HepG2 (cell line): ENCODE measurements at regions not wholly inside any gene's neighbourhood (a gene's known extent, or its start where the extent isn't known, plus 50 kb on each side); places are given as distances from the start of the nearest gene placed in this dataset.

Experiments used
- ATAC-seq: fragments of 200-7000 bp; cut with Tn5 transposase; 3 replicates; pipeline ENCODE4 v1.9.1; 2020; ENCODE audit warnings: mild to moderate bottlenecking, moderate library complexity
- BruUV-seq: library from RNA; stranded (reverse); fragments of 400-500 nt; replicated peaks from 2 replicates; lab custom pipeline; 2021; lab: Mats Ljungman, UMichigan
- CTCF ChIA-PET: fragments of 300-600 bp; formaldehyde crosslinking; extraction: SDS; loops from one replicate; lab custom pipeline; 2021; ENCODE audit warnings: low total read pairs, inconsistent platforms, low intra/inter-chr PET ratio; lab: Yijun Ruan, JAX
- POLR2A ChIA-PET: fragments of 350-600 bp; sonication (Branson Sonifier 250); formaldehyde crosslinking; loops from one replicate; lab custom pipeline; 2020; ENCODE audit warnings: antibody characterized with exemption, inconsistent platforms; lab: Yijun Ruan, JAX
- DNase-seq: peaks from one replicate; pipeline ENCODE4 v3.0.0-alpha.2; 2015; ENCODE audit warnings: low spot score
- FAIRE-seq: peaks from 3 replicates; lab custom pipeline; 2011; peaks lifted over from hg19 to GRCh38; lab: Jason Lieb, UNC
- H2AFZ ChIP-seq: one replicate; pipeline ENCODE4 v1.6.1; 2011; ENCODE audit warnings: low read length, inconsistent platforms
- H3K27ac ChIP-seq: fragments of 300-600 bp; 3 replicates; pipeline ENCODE4 v1.8.0; 2011; ENCODE audit warnings: mixed run types, mild to moderate bottlenecking, mixed read lengths, low read length, inconsistent platforms; ENCODE audit not compliant: insufficient read depth; ENCODE audit errors: extremely low read length
- H3K27me3 ChIP-seq, 2 experiments: fragments of 200-600 bp in 1 of 2; 2 replicates in 1 of 2; 3 replicates in 1 of 2; pipeline versions ENCODE4 v1.6.0 to v1.8.0; 2011; ENCODE audit warnings: low read length in 2 of 2, mild to moderate bottlenecking in 2 of 2, moderate library complexity in 2 of 2, inconsistent platforms in 1 of 2; ENCODE audit not compliant: insufficient read depth in 2 of 2, control insufficient read depth in 1 of 2
- H3K36me3 ChIP-seq, 2 experiments: fragments of 200-600 bp in 1 of 2; replicated peaks in 1 of 2; 2 replicates in 1 of 2; 3 replicates in 1 of 2; pipeline versions ENCODE4 v1.5.1 to v1.8.0; 2011; ENCODE audit warnings: low read length in 2 of 2, inconsistent platforms in 1 of 2; ENCODE audit not compliant: insufficient read depth in 2 of 2, control insufficient read depth in 1 of 2
- H3K4me1 ChIP-seq: 2 replicates; pipeline ENCODE4 v1.5.1; 2012; ENCODE audit warnings: low read length, inconsistent platforms; ENCODE audit not compliant: insufficient read depth
- H3K4me2 ChIP-seq: 2 replicates; pipeline ENCODE4 v1.6.0; 2011; ENCODE audit warnings: low read depth, low read length, inconsistent platforms
- H3K4me3 ChIP-seq, 3 experiments: fragments of 200-600 bp in 1 of 3; sonication (generic), shearing (Covaris generic) in 1 of 3; replicated peaks in 1 of 3; 2 replicates each; pipeline ENCODE4 v1.5.1; 2011 to 2016; ENCODE audit warnings: low read length in 3 of 3, inconsistent platforms in 2 of 3, low read depth in 2 of 3, mild to moderate bottlenecking in 2 of 3, control low read depth in 1 of 3, mixed read lengths in 1 of 3; ENCODE audit not compliant: insufficient read depth in 1 of 3
- H3K79me2 ChIP-seq: one replicate; pipeline ENCODE4 v1.6.1; 2011; ENCODE audit warnings: low read length, inconsistent platforms; ENCODE audit not compliant: insufficient read depth
- H3K9ac ChIP-seq: 2 replicates; pipeline ENCODE4 v1.6.0; 2011; ENCODE audit warnings: mild to moderate bottlenecking, low read depth, low read length, inconsistent platforms; ENCODE audit not compliant: insufficient read depth
- H3K9me3 ChIP-seq: 2 replicates; pipeline ENCODE4 v1.5.1; 2012; ENCODE audit warnings: mild to moderate bottlenecking, low read length
- H4K20me1 ChIP-seq: 2 replicates; pipeline ENCODE4 v1.6.0; 2011; ENCODE audit warnings: inconsistent platforms, mild to moderate bottlenecking, low read length, moderate library complexity; ENCODE audit not compliant: insufficient read depth
- ETV6 ChIP-seq: sonication (generic); formaldehyde crosslinking; conservative IDR thresholded peaks from 2 replicates; pipeline ENCODE4 v1.4.0; 2020; ENCODE audit warnings: missing genetic modification reagents
- HOXD1 ChIP-seq: sonication (generic); formaldehyde crosslinking; IDR thresholded peaks from 2 replicates; pipeline ENCODE4 v1.5.0; 2020; ENCODE audit warnings: missing genetic modification reagents
- NR1H2 ChIP-seq: sonication (generic); formaldehyde crosslinking; IDR thresholded peaks from 2 replicates; pipeline ENCODE4 v1.8.1; 2022; ENCODE audit warnings: low read depth, missing genetic modification reagents, borderline replicate concordance
- SP5 ChIP-seq: IDR thresholded peaks from 2 replicates; pipeline ENCODE4 v1.6.1; 2016; ENCODE audit warnings: low read depth, borderline replicate concordance
- ZNF230 ChIP-seq: sonication (generic); formaldehyde crosslinking; IDR thresholded peaks from 2 replicates; pipeline ENCODE4 v1.4.0; 2020; ENCODE audit warnings: mild to moderate bottlenecking, missing genetic modification reagents
- ZNF761 ChIP-seq: sonication (generic); formaldehyde crosslinking; conservative IDR thresholded peaks from 2 replicates; pipeline ENCODE4 v1.4.0; 2020; ENCODE audit warnings: mild to moderate bottlenecking, missing genetic modification reagents
- WGBS: methylation state at CpG from one replicate; pipeline ENCODE4 v1.1.6; 2017; ENCODE audit warnings: low lambda C conversion rate; 5-methylcytosine and 5-hydroxymethylcytosine counted together
- in situ Hi-C: cut with HindIII; loops from 2 replicates; pipeline ENCODE4 v1.10.0; 2017; ENCODE audit warnings: low pct_unique_long_range_greater_than_20kb; ENCODE audit not compliant: extremely low pct_ligation_motif_present
- intact Hi-C: fragments of 100-400 bp; cut with micrococcal nuclease; formaldehyde crosslinking; loops from one replicate; pipeline ENCODE4 v1.10.0; 2022; ENCODE audit not compliant: unreplicated experiment

DNA sequence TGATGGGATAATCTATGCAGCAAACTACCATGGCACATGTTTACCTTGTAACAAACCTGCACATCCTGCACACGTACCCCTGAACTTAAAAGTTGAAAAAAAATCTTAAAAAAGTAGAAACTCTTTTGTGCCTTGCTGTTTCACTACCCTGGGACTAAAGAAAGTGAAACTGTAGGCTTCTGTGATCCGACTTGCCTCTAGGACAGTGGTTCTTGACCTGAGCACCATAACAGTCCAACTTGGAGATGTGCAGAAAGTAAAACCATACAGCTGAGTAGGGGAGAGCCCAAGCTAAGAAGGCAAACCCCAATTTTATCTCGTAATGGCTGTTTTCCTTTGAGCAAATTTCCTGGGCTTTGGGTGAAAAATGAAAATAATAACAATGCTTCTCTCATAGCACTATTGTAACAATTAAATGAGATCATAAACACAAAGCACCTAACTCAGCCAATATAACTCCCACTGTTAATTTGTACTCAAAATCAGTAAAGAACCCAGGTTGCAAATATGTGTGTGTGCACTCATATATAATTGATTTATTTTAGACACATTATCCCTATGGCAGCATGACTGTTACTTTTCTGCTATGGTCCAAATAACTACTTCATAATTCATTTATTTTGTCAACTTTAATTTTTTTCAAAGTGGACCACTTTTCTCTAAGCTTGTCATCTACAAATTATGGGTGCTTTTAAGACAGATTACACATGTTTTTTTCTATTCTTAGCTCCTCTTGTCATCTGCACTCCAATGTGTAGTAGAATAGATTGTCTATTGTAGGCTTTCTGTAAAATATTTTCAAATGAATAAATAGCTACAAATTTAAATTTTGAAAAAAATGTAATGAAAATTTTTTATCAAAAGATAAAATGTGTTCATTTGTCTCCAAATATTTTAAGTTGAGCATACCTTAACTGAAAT, 334.9 kb downstream of the BTG1 start:
- no peak overlapping the region for H3K4me2 ChIP-seq
- no TSS peak for BruUV-seq
- H4K20me1 ChIP-seq, result no peaks in the 10 kb centered on the region
- no peak overlapping the region for H3K27ac ChIP-seq
- DNase-seq (no peak), FAIRE-seq (no peak)
- ChIA-PET CTCF (interaction anchor here (3.1 kb wide), 1 partner anchor 759 kb away, joined by 21 read pairs; no protein-coding TSS in a partner anchor), POLR2A (interaction anchor here (0.7 kb wide), 1 partner anchor 333 kb away, joined by 4 read pairs; no protein-coding TSS in a partner anchor)
- intact Hi-C loops, result loop anchor here (1.0 kb wide), 4 partner anchors 334 to 760 kb away; no protein-coding TSS in a partner anchor
- no peaks in the 10 kb centered on the region for H3K79me2 ChIP-seq
- H3K4me1 ChIP-seq, result no peaks in the 10 kb centered on the region
- no peaks in the 10 kb centered on the region for H3K9me3 ChIP-seq
- H3K27me3 ChIP-seq, result no peaks in the 10 kb centered on the region; a peak in 1 of 5 replicates
- no peak overlapping the region for H3K9ac ChIP-seq
- 0% methylated on average over 3 of the region's 3 CpGs for WGBS
- H3K4me3 ChIP-seq, result no peak overlapping the region
- in situ Hi-C loops, result loop anchor here (10.0 kb wide), 2 partner anchors 334 to 764 kb away; partner anchors contain the start of gene BTG1
- TF ChIP-seq HOXD1 (CRISPR knock-in tag), result no peak
- TF ChIP-seq, all 625 proteins: peak for 0
- ATAC-seq, result no peak
- no peak overlapping the region for H2AFZ ChIP-seq
- H3K36me3 ChIP-seq, result no peaks in the 10 kb centered on the region

DNA sequence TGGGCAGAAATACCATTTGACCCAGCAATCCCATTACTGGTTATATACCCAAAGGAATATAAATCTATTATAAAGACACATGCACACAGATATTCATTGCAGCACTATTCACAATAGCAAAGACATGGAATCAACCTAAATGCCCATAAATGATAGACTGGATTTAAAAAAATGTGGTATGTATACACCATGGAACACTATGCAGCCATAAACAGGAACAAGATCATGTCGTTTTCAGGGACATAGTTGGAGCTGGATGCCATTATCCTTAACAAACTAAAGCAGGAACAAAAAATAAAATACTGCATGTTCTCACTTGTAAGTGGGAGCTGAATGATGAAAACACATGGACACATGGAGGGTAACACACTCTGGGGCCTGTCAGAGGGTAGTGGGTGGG, 335.6 kb downstream of the BTG1 start:
- no peaks in the 10 kb centered on the region for H4K20me1 ChIP-seq
- TF ChIP-seq NR1H2 (CRISPR knock-in tag) (no peak), SP5 (CRISPR knock-in tag) (no peak), ETV6 (CRISPR knock-in tag) (no peak), ZNF761 (CRISPR knock-in tag) (no peak), ZNF230 (CRISPR knock-in tag) (no peak)
- FAIRE-seq (no peak), DNase-seq (no peak), ATAC-seq (no peak)
- in situ Hi-C loops (loop anchor here (10.0 kb wide), 2 partner anchors 335 to 765 kb away; partner anchors contain the start of gene BTG1), intact Hi-C loops (no loop called here)
- no peak overlapping the region for H3K27ac ChIP-seq
- no peaks in the 10 kb centered on the region for H3K9me3 ChIP-seq
- no peak overlapping the region for H3K9ac ChIP-seq
- no peaks in the 10 kb centered on the region for H3K4me1 ChIP-seq
- H3K27me3 ChIP-seq, result no peaks in the 10 kb centered on the region; a peak in 1 of 5 replicates
- BruUV-seq, result no TSS peak
- H3K79me2 ChIP-seq, result no peaks in the 10 kb centered on the region
- no peak overlapping the region for H2AFZ ChIP-seq
- ChIA-PET POLR2A (no interaction called here), CTCF (no interaction called here)
- H3K4me2 ChIP-seq, result no peak overlapping the region
- 4% methylated on average over 1 of the region's 1 CpG for WGBS
- no peaks in the 10 kb centered on the region for H3K36me3 ChIP-seq
- H3K4me3 ChIP-seq, result no peak overlapping the region
